Endothelial cell of umbilical vein (primary cell): ENCODE measurements at regions not wholly inside any gene's neighbourhood (a gene's known extent, or its start where the extent isn't known, plus 50 kb on each side); places are given as distances from the start of the nearest gene placed in this dataset.

Experiments used
- BruUV-seq: library from RNA; stranded (reverse); fragments of 400-500 nt; replicated peaks from 2 replicates; lab custom pipeline; 2021; lab: Mats Ljungman, UMichigan
- CTCF ChIA-PET: fragments of 300-600, 350-600 bp; sonication (Branson Sonifier 250); formaldehyde crosslinking; loops from one replicate; lab custom pipeline; 2021; ENCODE audit warnings: antibody characterized with exemption, inconsistent platforms; lab: Charles Lee
- POLR2A ChIA-PET: fragments of 300-600, 350-600 bp; sonication (Branson Sonifier 250); formaldehyde crosslinking; loops from one replicate; lab custom pipeline; 2021; ENCODE audit warnings: antibody characterized with exemption, inconsistent platforms; lab: Charles Lee
- DNase-seq: peaks from one replicate; pipeline ENCODE4 v3.0.0-alpha.2; 2011; ENCODE audit warnings: low read depth, low spot score
- FAIRE-seq: peaks from 2 replicates; lab custom pipeline; 2011; peaks lifted over from hg19 to GRCh38; lab: Jason Lieb, UNC
- H2AFZ ChIP-seq: 2 replicates; pipeline ENCODE4 v1.6.0; 2012; ENCODE audit warnings: low read depth, low read length, control low read depth, inconsistent platforms
- H3K27ac ChIP-seq: 2 replicates; pipeline ENCODE4 v1.5.1; 2011; ENCODE audit warnings: low read depth, mild to moderate bottlenecking, control low read depth, low read length, moderate library complexity; ENCODE audit not compliant: insufficient read depth
- H3K27me3 ChIP-seq, 2 experiments: 2 replicates each; pipeline versions ENCODE4 v1.6.0 to v1.6.1; 2011; ENCODE audit warnings: low read length in 2 of 2, mixed read lengths in 1 of 2; ENCODE audit not compliant: control insufficient read depth in 2 of 2, insufficient read depth in 2 of 2
- H3K36me3 ChIP-seq, 2 experiments: 2 replicates in 1 of 2; 3 replicates in 1 of 2; pipeline ENCODE4 v1.5.1; 2011; ENCODE audit warnings: low read length in 2 of 2, mild to moderate bottlenecking in 1 of 2, moderate library complexity in 1 of 2; ENCODE audit not compliant: control insufficient read depth in 2 of 2, insufficient read depth in 2 of 2; ENCODE audit errors: extremely low read depth in 1 of 2
- H3K4me1 ChIP-seq: 3 replicates; pipeline ENCODE4 v1.5.1; 2011; ENCODE audit warnings: mild to moderate bottlenecking, low read length; ENCODE audit not compliant: control insufficient read depth, insufficient read depth; ENCODE audit errors: extremely low read depth
- H3K4me2 ChIP-seq: 2 replicates; pipeline ENCODE4 v1.6.1; 2011; ENCODE audit warnings: low read length, control low read depth, mixed read lengths; ENCODE audit not compliant: insufficient read depth
- H3K4me3 ChIP-seq, 3 experiments: fragments of 200-600 bp in 1 of 3; sonication (generic), shearing (Covaris generic) in 1 of 3; replicated peaks in 1 of 3; 2 replicates each; pipeline ENCODE4 v1.5.1; 2011 to 2016; ENCODE audit warnings: control low read depth in 3 of 3, low read length in 3 of 3, mild to moderate bottlenecking in 2 of 3, inconsistent platforms in 1 of 3, low read depth in 1 of 3, moderate library complexity in 1 of 3; ENCODE audit not compliant: insufficient read depth in 1 of 3
- H3K79me2 ChIP-seq: 2 replicates; pipeline ENCODE4 v1.6.0; 2012; ENCODE audit warnings: low read length, inconsistent platforms; ENCODE audit not compliant: control insufficient read depth, insufficient read depth
- H3K9ac ChIP-seq: replicated peaks from 2 replicates; pipeline ENCODE3; 2011; ENCODE audit warnings: low read length, control low read depth; ENCODE audit not compliant: insufficient read depth; ENCODE audit errors: extremely low read depth
- H3K9me1 ChIP-seq: replicated peaks from 3 replicates; pipeline ENCODE4 v1.6.0; 2011; ENCODE audit warnings: mild to moderate bottlenecking, low read length; ENCODE audit not compliant: control insufficient read depth, insufficient read depth; ENCODE audit errors: extremely low read depth
- H3K9me3 ChIP-seq: replicated peaks from 2 replicates; pipeline ENCODE4 v1.5.1; 2012; ENCODE audit warnings: low read length, inconsistent platforms; ENCODE audit not compliant: control insufficient read depth, insufficient read depth
- H4K20me1 ChIP-seq: replicated peaks from 2 replicates; pipeline ENCODE3; 2011; ENCODE audit warnings: mild to moderate bottlenecking, low read length; ENCODE audit not compliant: control insufficient read depth, insufficient read depth; ENCODE audit errors: extremely low read depth
- CTCF ChIP-seq, 2 donors: IDR thresholded peaks; 1 replicate in 1 of 2; 2 replicates in 1 of 2; pipeline ENCODE4 v1.5.1; 2011; ENCODE audit warnings: low read length in 2 of 2, mild to moderate bottlenecking in 2 of 2, moderate library complexity in 2 of 2, control low read depth in 1 of 2, inconsistent platforms in 1 of 2, low read depth in 1 of 2; ENCODE audit not compliant: insufficient read depth in 1 of 2; ENCODE audit errors: extremely low read depth in 1 of 2
- EZH2 ChIP-seq: IDR thresholded peaks from 2 replicates; pipeline ENCODE4 v1.6.1; 2012; ENCODE audit warnings: borderline replicate concordance, low read depth, mild to moderate bottlenecking, moderate library complexity, low read length, inconsistent platforms; ENCODE audit not compliant: severe bottlenecking
- JUN ChIP-seq: IDR thresholded peaks from 2 replicates; pipeline ENCODE4 v1.6.1; 2011; ENCODE audit warnings: borderline replicate concordance, low read depth; ENCODE audit not compliant: insufficient read length, insufficient read depth
- dilution Hi-C: fragments of 300-500 bp; cut with MboI; formaldehyde crosslinking; loops from one replicate; pipeline ENCODE4 v1.15.0; 2019; ENCODE audit warnings: low sequenced_read_pairs; ENCODE audit not compliant: extremely low pct_ligation_motif_present
- intact Hi-C: fragments of 100-400 bp; cut with micrococcal nuclease; formaldehyde crosslinking; loops from one replicate; pipeline ENCODE4 v1.10.0; 2022

GRCh38 chr1:81097860-81098259 is 702.9 kb upstream of the ADGRL2 start:
- CTCF ChIA-PET, result interaction anchor here (1.5 kb wide), 1 partner anchor 14 kb away, joined by 4 read pairs; no protein-coding TSS in a partner anchor
- no peaks in the 10 kb centered on the region for H4K20me1 ChIP-seq
- POLR2A ChIA-PET, result no interaction called here

GRCh38 chr1:81073580-81073979 is 727.2 kb upstream of the ADGRL2 start:
- no peak overlapping the region for H3K9ac ChIP-seq
- FAIRE-seq (no peak), DNase-seq (no peak)
- no TSS peak for BruUV-seq
- no peaks in the 10 kb centered on the region for H3K27me3 ChIP-seq
- H3K4me3 ChIP-seq, result no peak overlapping the region
- no peaks in the 10 kb centered on the region for H3K79me2 ChIP-seq
- CTCF ChIA-PET, result interaction anchor here (1.1 kb wide), 1 partner anchor 12 kb away, joined by 4 read pairs; no protein-coding TSS in a partner anchor
- no peak overlapping the region for H2AFZ ChIP-seq
- H3K4me2 ChIP-seq, result no peak overlapping the region
- no peak overlapping the region for H3K27ac ChIP-seq
- POLR2A ChIA-PET, result no interaction called here
- no peaks in the 10 kb centered on the region for H3K36me3 ChIP-seq
- TF ChIP-seq EZH2, result no peak
- H4K20me1 ChIP-seq, result no peaks in the 10 kb centered on the region
- H3K4me1 ChIP-seq, result no peaks in the 10 kb centered on the region
- intact Hi-C loops (no loop called here), dilution Hi-C loops (no loop called here)
- H3K9me1 ChIP-seq, result no peaks in the 10 kb centered on the region
- no peaks in the 10 kb centered on the region for H3K9me3 ChIP-seq

More at GRCh38 chr1:81097860-81098259, 702.9 kb upstream of the ADGRL2 start:
- Histone ChIP-seq H3K9me1 (no peaks in the 10 kb centered on the region), H3K27ac (no peak overlapping the region), H2AFZ (no peak overlapping the region), H3K36me3 (no peaks in the 10 kb centered on the region), H3K4me3 (no peak overlapping the region), H3K4me2 (no peak overlapping the region), H3K9ac (no peak overlapping the region), H3K9me3 (no peaks in the 10 kb centered on the region), H3K4me1 (no peaks in the 10 kb centered on the region), H3K27me3 (no peaks in the 10 kb centered on the region), H3K79me2 (no peaks in the 10 kb centered on the region)
- DNase-seq (no peak), FAIRE-seq (no peak)
- no TSS peak for BruUV-seq
- intact Hi-C loops (no loop called here), dilution Hi-C loops (no loop called here)
- TF ChIP-seq JUN (no peak), EZH2 (no peak), CTCF (IDR thresholded peaks at IDR 0.05; ENCODE audit: extremely low read depth in 1 of 2, insufficient read depth in 1 of 2, low read depth in 1 of 2, low read length in 2 of 2) (no peak)
